ENCODE measurements at regions not wholly inside any gene's neighbourhood (a gene's known extent, or its start where the extent isn't known, plus 50 kb on each side); places are given as distances from the start of the nearest gene placed in this dataset.

DNA sequence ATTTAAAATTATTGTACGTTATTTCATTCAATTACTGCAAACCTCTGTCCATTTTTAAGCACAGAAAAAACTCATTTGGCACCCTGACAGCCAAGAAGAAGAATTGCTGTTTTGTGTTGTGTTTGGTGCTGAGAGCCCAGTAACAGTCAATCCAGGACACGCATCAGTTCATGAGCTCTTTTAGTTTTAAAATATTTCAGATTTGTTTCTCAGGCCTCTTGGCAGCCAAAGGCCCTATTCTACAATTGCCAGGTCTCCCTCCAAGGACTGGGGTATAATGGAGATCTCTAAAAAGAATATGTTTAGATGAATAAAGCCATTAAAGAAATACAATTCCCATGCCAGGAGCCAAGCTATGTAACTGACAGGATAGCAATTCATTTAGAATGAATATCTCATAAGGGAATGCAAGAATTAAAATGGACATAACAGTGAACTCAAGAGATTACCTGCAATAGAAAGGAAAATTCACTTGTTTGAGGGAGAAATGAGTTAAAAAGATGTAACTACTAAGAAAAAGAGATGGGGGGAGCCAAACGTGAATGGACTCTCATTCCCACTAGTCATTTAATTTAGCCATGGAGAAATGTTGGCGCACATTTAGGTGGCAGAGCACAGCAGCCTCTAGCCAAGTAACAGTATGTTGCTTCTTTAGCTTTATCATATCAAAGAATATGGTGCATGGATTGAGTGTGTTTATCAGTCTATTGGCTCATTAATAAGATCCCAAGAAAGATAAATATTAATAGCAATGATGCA lies 140.6 kb upstream of the PELI2 start:
- TF ChIP-seq, protein P1, sequence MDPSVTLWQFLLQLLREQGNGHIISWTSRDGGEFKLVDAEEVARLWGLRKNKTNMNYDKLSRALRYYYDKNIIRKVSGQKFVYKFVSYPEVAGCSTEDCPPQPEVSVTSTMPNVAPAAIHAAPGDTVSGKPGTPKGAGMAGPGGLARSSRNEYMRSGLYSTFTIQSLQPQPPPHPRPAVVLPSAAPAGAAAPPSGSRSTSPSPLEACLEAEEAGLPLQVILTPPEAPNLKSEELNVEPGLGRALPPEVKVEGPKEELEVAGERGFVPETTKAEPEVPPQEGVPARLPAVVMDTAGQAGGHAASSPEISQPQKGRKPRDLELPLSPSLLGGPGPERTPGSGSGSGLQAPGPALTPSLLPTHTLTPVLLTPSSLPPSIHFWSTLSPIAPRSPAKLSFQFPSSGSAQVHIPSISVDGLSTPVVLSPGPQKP (IDR thresholded peaks at IDR 0.05; ENCODE audit: borderline replicate concordance, low read depth, low read length) = no peak
- no peak for TF ChIP-seq RCOR1 (IDR thresholded peaks at IDR 0.05; ENCODE audit: insufficient replicate concordance, low read length)
- no peak for TF ChIP-seq MAZ (IDR thresholded peaks at IDR 0.05; ENCODE audit: borderline replicate concordance, low read depth, low read length)
- TF ChIP-seq SMC3 (IDR thresholded peaks at IDR 0.05; ENCODE audit: low read depth, low read length) = no peak
- no peak for TF ChIP-seq POLR2A (IDR thresholded peaks at IDR 0.05; ENCODE audit: low read depth, low read length)
- TF ChIP-seq MXI1 (IDR thresholded peaks at IDR 0.05; ENCODE audit: borderline replicate concordance, low read depth, low read length) = no peak
- TF ChIP-seq BHLHE40 (IDR thresholded peaks at IDR 0.05; ENCODE audit: low read depth, low read length) = no peak
- TF ChIP-seq RFX5 (IDR thresholded peaks at IDR 0.05; ENCODE audit: low read depth, low read length) = no peak
- TF ChIP-seq FOS (IDR thresholded peaks at IDR 0.05; ENCODE audit: low read depth, low read length) = no peak
- TF ChIP-seq, protein P2, sequence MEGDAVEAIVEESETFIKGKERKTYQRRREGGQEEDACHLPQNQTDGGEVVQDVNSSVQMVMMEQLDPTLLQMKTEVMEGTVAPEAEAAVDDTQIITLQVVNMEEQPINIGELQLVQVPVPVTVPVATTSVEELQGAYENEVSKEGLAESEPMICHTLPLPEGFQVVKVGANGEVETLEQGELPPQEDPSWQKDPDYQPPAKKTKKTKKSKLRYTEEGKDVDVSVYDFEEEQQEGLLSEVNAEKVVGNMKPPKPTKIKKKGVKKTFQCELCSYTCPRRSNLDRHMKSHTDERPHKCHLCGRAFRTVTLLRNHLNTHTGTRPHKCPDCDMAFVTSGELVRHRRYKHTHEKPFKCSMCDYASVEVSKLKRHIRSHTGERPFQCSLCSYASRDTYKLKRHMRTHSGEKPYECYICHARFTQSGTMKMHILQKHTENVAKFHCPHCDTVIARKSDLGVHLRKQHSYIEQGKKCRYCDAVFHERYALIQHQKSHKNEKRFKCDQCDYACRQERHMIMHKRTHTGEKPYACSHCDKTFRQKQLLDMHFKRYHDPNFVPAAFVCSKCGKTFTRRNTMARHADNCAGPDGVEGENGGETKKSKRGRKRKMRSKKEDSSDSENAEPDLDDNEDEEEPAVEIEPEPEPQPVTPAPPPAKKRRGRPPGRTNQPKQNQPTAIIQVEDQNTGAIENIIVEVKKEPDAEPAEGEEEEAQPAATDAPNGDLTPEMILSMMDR (conservative IDR thresholded peaks at IDR 0.05; ENCODE audit: low read depth, low read length) = no peak
- TF ChIP-seq, protein P3, sequence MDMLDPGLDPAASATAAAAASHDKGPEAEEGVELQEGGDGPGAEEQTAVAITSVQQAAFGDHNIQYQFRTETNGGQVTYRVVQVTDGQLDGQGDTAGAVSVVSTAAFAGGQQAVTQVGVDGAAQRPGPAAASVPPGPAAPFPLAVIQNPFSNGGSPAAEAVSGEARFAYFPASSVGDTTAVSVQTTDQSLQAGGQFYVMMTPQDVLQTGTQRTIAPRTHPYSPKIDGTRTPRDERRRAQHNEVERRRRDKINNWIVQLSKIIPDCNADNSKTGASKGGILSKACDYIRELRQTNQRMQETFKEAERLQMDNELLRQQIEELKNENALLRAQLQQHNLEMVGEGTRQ (IDR thresholded peaks at IDR 0.05; ENCODE audit: low read depth, low read length) = no peak
- no peak for TF ChIP-seq CEBPB (IDR thresholded peaks at IDR 0.05; ENCODE audit: low read depth, low read length)
- TF ChIP-seq NFE2L2 (IDR thresholded peaks at IDR 0.05; ENCODE audit: low read depth, low read length) = no peak
- TF ChIP-seq MAFK (IDR thresholded peaks at IDR 0.05; ENCODE audit: low read depth, low read length) = no peak
- TF ChIP-seq RAD21 (IDR thresholded peaks at IDR 0.05; ENCODE audit: low read length) = no peak
- TF ChIP-seq CHD1 (IDR thresholded peaks at IDR 0.05; ENCODE audit: low read depth, low read length) = no peak
- no peaks in the 10 kb centered on the region for H3K36me3 ChIP-seq (ENCODE audit: control insufficient read depth, insufficient read depth, low read length)
- no peak for ATAC-seq (ENCODE audit: low read depth)
- no peak overlapping the region for H3K27ac ChIP-seq (ENCODE audit: insufficient read depth, low read length)
- H3K9ac ChIP-seq (ENCODE audit: low read depth, low read length) = no peak overlapping the region
- H3K23ac ChIP-seq (ENCODE audit: low read depth, low read length) = no peak overlapping the region
- H3K9me3 ChIP-seq (ENCODE audit: control insufficient read depth, insufficient read depth, low read length) = peaks cover 5% of the 10 kb centered on the region
- DNase-seq = no peak
- no peak overlapping the region for H4K8ac ChIP-seq (ENCODE audit: low read depth in 2 of 2, low read length in 2 of 2)
- no peak overlapping the region for H3K4me3 ChIP-seq (ENCODE audit: insufficient read depth, low read depth, low read length)
- in situ Hi-C loops (cut with MboI; ENCODE audit: low sequenced_read_pairs) = no loop called here
- ChIA-PET CTCF (no interaction called here), POLR2A (ENCODE audit: unreplicated experiment) (no interaction called here)
- H3K4me2 ChIP-seq (ENCODE audit: low read depth, low read length) = no peak overlapping the region
- no peak overlapping the region for H2BK20ac ChIP-seq (ENCODE audit: low read depth, low read length)
- H3K79me1 ChIP-seq (ENCODE audit: low read depth in 1 of 2, low read length in 2 of 2) = no peaks in the 10 kb centered on the region
- dilution Hi-C loops (cut with HindIII; ENCODE audit: low sequenced_read_pairs, unreplicated experiment) = no loop called here
- H2BK120ac ChIP-seq (ENCODE audit: low read depth, low read length) = no peak overlapping the region
- H4K91ac ChIP-seq (ENCODE audit: insufficient read depth, low read depth, low read length) = no peak overlapping the region
- no peak overlapping the region for H3K14ac ChIP-seq (replicated peaks; ENCODE audit: low read depth, low read length)
- no peak overlapping the region for H4K5ac ChIP-seq (ENCODE audit: low read depth, low read length)
- no TSS peak for BruUV-seq (replicated peaks)
- H2BK15ac ChIP-seq (ENCODE audit: low read depth, low read length) = no peak overlapping the region
- no peaks in the 10 kb centered on the region for H4K20me1 ChIP-seq (ENCODE audit: insufficient read depth, low read length)
- H3K56ac ChIP-seq (ENCODE audit: extremely low read depth, insufficient read depth, low read length) = no peak overlapping the region
- no CpG with 5 or more reads among the region's 4 CpGs for WGBS, 2 experiments (ENCODE audit: extremely low coverage in 2 of 2, insufficient read length in 1 of 2)
- H2AK9ac ChIP-seq (replicated peaks; ENCODE audit: low read depth, low read length, poor library complexity) = no peak overlapping the region
- H3K4me1 ChIP-seq (ENCODE audit: control insufficient read depth, insufficient read depth, low read length) = no peaks in the 10 kb centered on the region
- H2AK5ac ChIP-seq (ENCODE audit: low read depth, low read length) = no peak overlapping the region
- peaks cover 2% of the 10 kb centered on the region; the same call in 1 of the 2 replicates for H3K27me3 ChIP-seq (ENCODE audit: control insufficient read depth, insufficient read depth, low read length)
- intact Hi-C loops (cut with micrococcal nuclease) = no loop called here
- H2AFZ ChIP-seq (replicated peaks; ENCODE audit: low read length, poor library complexity) = no peak overlapping the region
- H3K4ac ChIP-seq (ENCODE audit: low read depth, low read length) = no peak overlapping the region
- H3K9me1 ChIP-seq (ENCODE audit: insufficient read depth, low read length) = no peaks in the 10 kb centered on the region
- H2BK5ac ChIP-seq (ENCODE audit: low read depth, low read length, poor library complexity, severe bottlenecking) = no peak overlapping the region
- H3K18ac ChIP-seq (ENCODE audit: low read depth, low read length) = no peak overlapping the region
